Right kidney (tissue), 1 donor: ENCODE measurements at regions not wholly inside any gene's neighbourhood (a gene's known extent, or its start where the extent isn't known, plus 50 kb on each side); places are given as distances from the start of the nearest gene placed in this dataset.

Source experiments
- DNase-seq: peaks from one replicate; pipeline ENCODE4 v3.0.0-alpha.2; 2016

DNA sequence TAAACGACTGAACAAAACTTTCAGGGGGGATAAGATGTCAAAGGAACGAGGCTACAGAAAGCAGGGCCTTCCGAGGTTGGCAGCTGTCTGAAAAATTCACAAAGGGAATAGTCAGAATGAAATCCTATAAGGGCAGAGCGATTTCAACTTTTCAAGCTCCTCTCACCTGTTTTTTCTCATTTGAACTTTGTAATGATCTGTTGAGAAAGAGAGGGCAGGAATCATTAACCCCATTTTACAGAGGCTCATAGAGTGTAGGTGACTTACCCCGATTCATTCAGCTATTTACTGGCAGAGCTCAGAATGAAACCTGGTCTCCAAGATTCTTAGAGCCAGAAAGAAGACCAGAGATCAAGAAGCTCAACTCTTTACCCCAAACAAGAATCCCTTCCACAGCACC lies 266.1 kb upstream of the ARID1B start:
- DNase-seq = no peak

DNA sequence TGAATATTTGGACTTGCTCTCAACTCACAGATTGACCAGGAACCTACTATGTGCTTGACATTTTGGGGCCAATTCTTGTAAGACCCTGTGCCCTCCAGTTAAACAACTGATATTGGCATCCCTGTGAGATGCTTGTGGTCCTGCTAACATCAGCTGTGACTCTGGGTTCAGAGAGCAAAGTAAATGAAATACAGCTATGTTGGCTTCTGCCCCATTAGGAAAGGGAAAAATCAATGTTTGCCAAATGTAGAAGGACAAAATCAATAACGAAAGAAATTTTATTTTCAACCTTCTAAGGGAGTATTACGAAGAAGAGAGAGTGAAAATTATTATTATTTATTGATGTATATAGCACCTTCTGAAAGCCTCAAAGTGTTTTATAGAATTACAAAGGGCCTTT lies 266.9 kb upstream of the ARID1B start:
- DNase-seq = no peak

- no peak for DNase-seq
Measured at GRCh38 chr6:156509496-156509895, 267.7 kb upstream of the ARID1B start.

DNA sequence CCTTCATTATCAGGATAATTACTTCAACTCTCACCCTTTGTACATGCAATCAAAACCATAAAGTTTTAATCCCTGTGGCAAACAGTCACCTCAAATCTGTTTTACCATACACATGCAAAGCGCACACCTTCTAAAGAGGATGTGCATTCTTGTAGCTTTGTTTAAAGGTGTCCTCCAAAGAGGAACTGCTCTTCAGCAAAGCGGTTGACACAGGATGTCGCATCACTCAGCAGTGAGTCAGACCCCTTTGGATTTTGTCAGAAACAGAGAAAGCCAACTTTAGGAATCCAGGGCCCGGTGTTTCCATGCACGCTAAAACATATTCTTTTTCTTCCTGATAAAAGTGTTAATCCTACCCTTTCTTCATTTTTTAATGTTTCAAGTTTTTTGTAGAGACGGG lies 268.3 kb upstream of the ARID1B start:
- DNase-seq = no peak

GRCh38 chr6:156508126-156508525 lies 269.1 kb upstream of the ARID1B start:
- no peak for DNase-seq

DNA sequence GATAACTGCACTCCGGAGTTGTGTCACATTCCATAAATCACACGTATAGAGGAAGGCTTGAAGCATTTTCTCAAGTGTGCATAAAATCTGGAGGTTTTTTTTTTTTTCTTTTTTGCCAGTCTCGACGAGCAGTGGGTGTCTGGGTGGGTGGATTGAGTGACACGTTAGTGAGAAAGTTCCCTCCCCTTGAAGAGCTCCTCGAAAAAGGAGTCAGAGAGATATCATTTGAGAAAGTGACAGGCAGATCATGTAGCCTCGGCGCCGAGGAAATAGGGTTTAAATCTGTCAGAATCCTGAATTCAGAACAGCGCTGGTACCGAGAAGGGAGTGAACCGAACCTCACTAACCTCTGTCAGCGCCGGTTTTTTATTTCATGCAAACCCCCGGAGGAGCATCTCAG lies 269.5 kb upstream of the ARID1B start:
- peak; percentile 9 for DNase-seq

DNA sequence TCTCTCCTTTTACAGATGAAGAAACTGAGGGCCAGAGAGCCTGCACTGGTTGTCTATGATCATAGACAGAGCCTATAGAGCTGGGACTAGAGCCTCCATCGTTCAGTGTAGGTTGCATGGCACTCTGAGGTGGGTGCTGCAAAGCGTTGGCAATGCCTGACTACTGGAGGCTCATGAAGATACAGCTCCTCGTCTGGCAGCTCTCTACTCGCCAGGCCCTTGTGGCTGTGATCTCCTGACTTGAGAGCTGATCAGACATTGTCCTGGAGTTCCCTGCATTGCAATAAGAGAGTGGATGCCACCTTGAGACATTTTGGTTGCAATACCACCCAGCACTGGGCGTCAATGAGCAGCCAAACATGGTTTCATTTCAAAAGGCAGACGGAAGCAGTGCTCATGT lies 270.1 kb upstream of the ARID1B start:
- DNase-seq = no peak

DNA sequence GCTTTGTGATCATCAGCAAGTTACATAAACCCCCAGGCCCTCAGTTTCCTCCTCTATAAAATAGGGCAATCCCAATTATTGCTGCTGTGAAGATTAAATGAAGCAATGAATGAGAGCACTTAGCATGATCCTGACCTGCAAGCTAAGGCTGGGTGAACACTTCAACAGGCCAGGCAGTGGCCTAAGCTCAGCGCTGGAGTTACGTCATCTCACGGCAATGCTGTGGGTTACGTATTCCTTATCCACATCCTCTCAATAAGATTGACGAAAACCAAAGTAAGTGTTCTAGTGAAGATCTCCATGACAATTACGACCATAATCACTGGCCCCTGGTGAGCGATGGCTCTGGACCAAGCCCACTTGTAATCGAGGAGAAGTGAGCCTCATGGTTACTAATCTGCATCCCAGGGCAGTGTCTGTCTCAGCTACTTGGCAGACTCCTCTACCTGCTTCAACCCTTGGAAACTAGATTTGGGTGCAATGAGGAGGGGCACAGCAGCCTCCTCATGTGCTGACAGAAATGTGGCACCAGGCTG lies 274.1 kb upstream of the ARID1B start:
- DNase-seq = no peak

GRCh38 chr6:156497618-156498017 lies 279.6 kb upstream of the ARID1B start:
- no peak for DNase-seq

DNA sequence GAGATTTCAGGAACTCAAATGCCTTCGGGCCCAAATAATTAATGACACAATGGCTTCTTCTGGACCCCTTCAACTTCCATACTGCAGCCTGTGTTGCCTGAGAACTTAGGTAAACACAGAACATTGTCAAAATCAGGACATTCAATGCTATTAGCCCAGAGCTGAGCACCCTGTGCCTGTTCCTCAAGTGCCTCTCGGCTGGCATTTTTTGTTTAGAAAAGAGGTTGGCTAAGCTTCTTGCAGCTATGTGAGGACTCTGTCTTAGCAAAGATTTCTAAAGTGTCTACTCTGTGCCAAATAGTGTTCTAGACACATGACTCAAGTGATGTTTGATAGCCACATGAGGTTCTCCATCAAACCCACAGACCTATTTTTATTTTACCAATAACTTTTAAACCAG lies 289.3 kb upstream of the ARID1B start:
- DNase-seq = no peak

GRCh38 chr6:156485150-156485549 lies 292.0 kb upstream of the ARID1B start:
- DNase-seq = no peak

DNA sequence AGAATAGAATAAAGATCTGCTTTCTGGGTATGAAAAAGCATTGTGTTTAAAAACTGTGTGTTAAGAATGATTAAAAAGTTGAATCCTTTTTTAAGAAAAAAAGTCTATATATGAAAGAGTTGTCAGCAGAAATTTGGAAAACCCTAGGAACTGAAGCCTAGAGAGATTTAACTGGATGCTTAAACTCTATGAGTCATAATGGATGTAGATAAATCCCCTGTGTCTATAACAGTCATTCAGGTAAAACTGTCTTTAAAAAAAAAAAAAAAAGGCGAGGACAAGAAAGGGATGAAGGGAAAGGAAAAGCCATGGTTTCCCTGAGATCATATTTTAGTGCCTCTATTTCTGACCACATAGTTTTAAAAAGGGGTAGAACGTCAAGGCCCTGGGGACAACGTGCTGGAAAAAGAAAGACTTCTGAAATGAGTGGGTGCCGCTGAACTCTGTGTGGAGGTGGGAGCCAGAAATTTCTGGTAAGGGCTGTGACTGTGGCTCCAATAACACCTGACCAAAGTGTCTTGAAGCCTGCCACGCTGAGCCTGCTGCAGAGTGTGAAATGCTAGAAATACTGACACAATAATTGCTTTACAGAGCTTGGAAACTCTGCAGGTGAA lies 302.6 kb upstream of the ARID1B start:
- no peak for DNase-seq

GRCh38 chr6:156471000-156471399 lies 306.2 kb upstream of the ARID1B start:
- DNase-seq = no peak

DNA sequence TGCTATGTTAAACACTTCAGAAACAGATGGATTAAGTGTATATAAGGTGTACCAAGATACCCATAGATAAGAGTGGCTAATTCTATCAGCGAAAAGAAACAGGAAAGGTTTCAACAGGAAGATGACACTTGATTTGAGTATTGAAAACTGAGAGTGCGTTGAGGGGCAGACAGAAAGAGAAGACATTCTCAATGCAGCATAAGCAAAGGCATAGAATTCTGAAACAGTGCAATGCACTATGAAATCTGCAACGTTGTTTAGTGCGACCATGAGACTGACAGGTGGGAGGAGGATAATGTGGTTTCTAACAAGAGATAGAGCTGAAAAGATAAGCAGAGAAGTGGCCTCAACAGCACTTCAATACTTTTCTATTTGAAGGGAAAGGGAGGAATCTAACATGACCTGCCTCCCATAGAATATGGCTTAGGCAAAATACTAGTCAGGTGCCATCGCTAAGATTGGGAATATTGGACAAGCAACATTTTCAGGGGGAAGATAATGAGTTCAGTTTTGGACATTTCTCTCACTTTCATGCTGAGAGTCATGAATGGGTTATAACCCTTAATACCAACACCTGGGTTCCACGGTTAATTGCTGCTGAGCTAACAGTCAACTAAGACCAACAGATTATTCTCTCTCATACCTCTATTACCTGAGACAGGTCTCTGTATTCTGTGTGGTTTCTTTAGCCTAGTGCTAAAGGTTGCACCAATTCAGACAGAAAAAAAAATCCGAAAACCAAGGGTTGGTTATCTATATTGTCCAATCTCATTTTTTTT lies 312.9 kb upstream of the ARID1B start:
- no peak for DNase-seq

GRCh38 chr6:156461647-156462046 lies 315.5 kb upstream of the ARID1B start:
- no peak for DNase-seq

GRCh38 chr6:156457601-156458000 lies 319.6 kb upstream of the ARID1B start:
- no peak for DNase-seq

DNA sequence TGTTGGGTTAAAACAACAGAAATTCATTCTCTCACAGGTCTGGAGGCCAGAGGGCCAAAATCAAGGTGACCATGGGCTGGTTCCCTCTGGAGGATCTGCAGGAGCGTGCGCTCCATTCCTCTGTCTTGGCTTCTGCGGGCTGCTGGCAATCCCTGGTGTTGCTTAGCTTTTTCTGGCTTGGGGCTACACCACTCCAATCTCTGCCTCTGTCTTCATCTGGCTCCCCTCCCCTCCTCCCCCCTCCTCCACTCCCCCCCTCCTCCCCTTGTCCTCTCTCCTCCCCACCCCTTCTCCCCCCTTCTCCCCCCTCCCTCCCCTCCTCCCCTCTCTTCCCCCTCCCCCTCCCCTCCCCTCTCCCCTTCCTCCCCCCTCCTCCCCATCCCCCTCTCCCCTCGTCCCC lies 321.3 kb upstream of the ARID1B start:
- no peak for DNase-seq

GRCh38 chr6:156454867-156455266 lies 322.3 kb upstream of the ARID1B start:
- no peak for DNase-seq

GRCh38 chr6:156451726-156452125 lies 325.5 kb upstream of the ARID1B start:
- DNase-seq = no peak

DNA sequence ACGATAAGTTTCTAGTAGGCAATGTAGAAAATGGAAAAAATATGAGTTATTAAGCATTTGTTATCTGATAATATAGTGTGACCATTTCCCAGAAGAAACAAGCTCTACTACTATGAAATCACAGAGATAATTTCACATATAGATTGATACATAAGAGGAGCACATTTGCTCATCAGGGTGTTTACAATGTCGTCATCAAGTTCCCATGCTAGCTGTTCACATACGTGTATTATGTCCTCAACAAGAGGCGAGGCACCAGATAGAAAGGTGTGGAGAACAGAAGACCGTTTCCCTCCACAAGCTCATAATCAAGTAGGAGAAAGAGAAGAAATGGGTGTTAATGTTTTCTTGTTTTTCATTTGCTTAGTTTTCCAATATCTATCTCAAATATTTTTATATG lies 326.1 kb upstream of the ARID1B start:
- no peak for DNase-seq

GRCh38 chr6:156450421-156450820 lies 326.8 kb upstream of the ARID1B start:
- DNase-seq = no peak

DNA sequence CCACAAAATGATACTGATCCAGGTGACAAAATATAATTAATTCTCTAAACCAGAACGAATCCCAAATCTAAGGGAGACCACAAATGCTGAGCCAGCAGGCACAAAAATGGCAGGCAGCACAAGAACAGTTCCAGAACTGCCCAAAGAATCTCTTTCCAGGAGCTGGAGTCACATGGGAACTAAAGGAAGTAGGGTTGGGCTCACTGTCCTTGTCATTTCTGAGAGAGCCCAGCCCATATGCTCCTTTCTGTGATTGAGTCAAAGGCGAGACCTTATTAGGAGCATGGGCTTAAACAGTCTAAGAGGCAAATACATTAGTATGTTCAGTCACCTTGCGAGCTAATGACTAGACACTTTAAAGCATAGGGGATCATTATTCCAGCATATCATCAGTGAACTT lies 327.6 kb upstream of the ARID1B start:
- no peak for DNase-seq

DNA sequence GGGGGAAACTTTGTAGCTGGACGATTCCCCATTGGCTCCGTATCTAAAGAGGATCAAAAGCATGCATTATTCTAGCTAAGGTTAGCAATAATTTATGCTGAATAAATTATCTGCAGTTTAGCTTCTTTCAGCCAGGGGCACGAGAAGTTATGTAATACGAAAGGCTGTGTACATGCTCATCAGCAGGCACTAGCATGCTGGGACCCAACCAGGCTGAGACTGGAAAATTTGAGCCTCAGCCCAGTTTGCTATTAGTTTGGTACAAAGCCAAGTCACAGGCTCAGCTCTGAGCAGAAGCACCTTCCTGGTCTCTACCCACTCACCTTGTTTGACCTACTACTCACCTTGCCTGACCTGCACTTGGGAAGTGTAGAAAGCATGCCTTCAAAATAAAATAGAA lies 328.1 kb upstream of the ARID1B start:
- DNase-seq = no peak

- no peak for DNase-seq
Measured at GRCh38 chr6:156448579-156448978, 328.6 kb upstream of the ARID1B start.
